HEK293 (cell line): ENCODE measurements at regions not wholly inside any gene's neighbourhood (a gene's known extent, or its start where the extent isn't known, plus 50 kb on each side); places are given as distances from the start of the nearest gene placed in this dataset.

Source experiments
- CTCF ChIA-PET: fragments of 350-600 bp; formaldehyde crosslinking; extraction: SDS; loops from one replicate; lab custom pipeline; 2021; ENCODE audit warnings: antibody characterized with exemption; lab: Yijun Ruan, JAX
- POLR2A ChIA-PET: fragments of 300-600 bp; formaldehyde crosslinking; extraction: SDS; loops from one replicate; lab custom pipeline; 2020; ENCODE audit warnings: antibody characterized with exemption, inconsistent platforms; lab: Yijun Ruan, JAX
- H3K27ac ChIP-seq: fragments of 200-500 bp; sonication (Bioruptor generic); 2 replicates; pipeline ENCODE4 v1.5.1; 2014; ENCODE audit warnings: low read depth, low read length, control low read depth, inconsistent platforms; ENCODE audit errors: extremely low read depth
- H3K36me3 ChIP-seq, 2 experiments: fragments of 200-500 bp in 1 of 2; sonication (Bioruptor generic) in 1 of 2; 1 replicate in 1 of 2; 2 replicates in 1 of 2; pipeline ENCODE4 v1.5.1; 2014 to 2017; ENCODE audit warnings: inconsistent platforms in 2 of 2, low read length in 2 of 2; ENCODE audit not compliant: control insufficient read depth in 2 of 2, insufficient read depth in 1 of 2
- H3K4me1 ChIP-seq: fragments of 200-500 bp; sonication (Bioruptor generic); 2 replicates; pipeline ENCODE4 v1.5.1; 2014; ENCODE audit warnings: mild to moderate bottlenecking, low read length, inconsistent platforms; ENCODE audit not compliant: control insufficient read depth, insufficient read depth
- H3K4me3 ChIP-seq: 2 replicates; pipeline ENCODE4 v1.5.1; 2011; ENCODE audit warnings: low read depth, mild to moderate bottlenecking, control low read depth, low read length, moderate library complexity
- H3K9me3 ChIP-seq: fragments of 200-500 bp; sonication (Bioruptor generic); 2 replicates; pipeline ENCODE4 v1.5.1; 2014; ENCODE audit warnings: low read depth, low read length, inconsistent platforms; ENCODE audit not compliant: control insufficient read depth, insufficient read depth
- AEBP2 ChIP-seq: fragments of 450-650 bp; formaldehyde crosslinking; IDR thresholded peaks from 2 replicates; pipeline ENCODE4 v1.5.1; 2016; ENCODE audit warnings: missing biosample characterization, missing genetic modification characterization, borderline replicate concordance
- BCL11B ChIP-seq: fragments of 450-650 bp; formaldehyde crosslinking; IDR thresholded peaks from 2 replicates; pipeline ENCODE4 v1.5.1; 2016; ENCODE audit warnings: low read depth, missing biosample characterization, missing genetic modification characterization
- GLIS1 ChIP-seq: fragments of 450-650 bp; formaldehyde crosslinking; IDR thresholded peaks from 2 replicates; pipeline ENCODE4 v1.5.1; 2016; ENCODE audit warnings: missing biosample characterization, missing genetic modification characterization
- KLF16 ChIP-seq: fragments of 450-650 bp; formaldehyde crosslinking; IDR thresholded peaks from 2 replicates; pipeline ENCODE4 v1.5.1; 2017; ENCODE audit warnings: missing biosample characterization, missing genetic modification characterization
- KLF8 ChIP-seq: fragments of 450-650 bp; formaldehyde crosslinking; IDR thresholded peaks from 2 replicates; pipeline ENCODE4 v1.5.1; 2016; ENCODE audit warnings: missing biosample characterization, missing genetic modification characterization
- PRDM6 ChIP-seq: fragments of 450-650 bp; formaldehyde crosslinking; IDR thresholded peaks from 2 replicates; pipeline ENCODE4 v1.5.1; 2017; ENCODE audit warnings: missing biosample characterization, missing genetic modification characterization
- SP2 ChIP-seq: fragments of 450-650 bp; formaldehyde crosslinking; IDR thresholded peaks from 2 replicates; pipeline ENCODE4 v1.5.1; 2016; ENCODE audit warnings: missing biosample characterization, missing genetic modification characterization
- WT1 ChIP-seq: fragments of 450-650 bp; formaldehyde crosslinking; IDR thresholded peaks from 2 replicates; pipeline ENCODE4 v1.5.1; 2016; ENCODE audit warnings: missing biosample characterization, missing genetic modification characterization
- ZNF157 ChIP-seq: fragments of 450-650 bp; formaldehyde crosslinking; IDR thresholded peaks from 2 replicates; pipeline ENCODE4 v1.5.1; 2016; ENCODE audit warnings: missing biosample characterization, missing genetic modification characterization
- ZNF169 ChIP-seq: fragments of 450-650 bp; formaldehyde crosslinking; IDR thresholded peaks from 2 replicates; pipeline ENCODE4 v1.5.1; 2016; ENCODE audit warnings: missing biosample characterization, missing genetic modification characterization
- ZNF175 ChIP-seq: fragments of 450-650 bp; formaldehyde crosslinking; IDR thresholded peaks from 2 replicates; pipeline ENCODE4 v1.5.1; 2016; ENCODE audit warnings: missing biosample characterization, missing genetic modification characterization
- ZNF211 ChIP-seq: fragments of 450-650 bp; formaldehyde crosslinking; IDR thresholded peaks from 2 replicates; pipeline ENCODE4 v1.5.1; 2016; ENCODE audit warnings: low read depth, missing biosample characterization, missing genetic modification characterization
- ZNF239 ChIP-seq: fragments of 450-650 bp; formaldehyde crosslinking; IDR thresholded peaks from 2 replicates; pipeline ENCODE4 v1.5.1; 2016; ENCODE audit warnings: missing biosample characterization, missing genetic modification characterization
- ZNF274 ChIP-seq, 2 experiments: fragments of 200-500 bp in 1 of 2; fragments of 450-650 bp in 1 of 2; sonication (Bioruptor generic) in 1 of 2; formaldehyde crosslinking in 1 of 2; IDR thresholded peaks; 2 replicates each; pipeline versions ENCODE4 v1.5.1 to v1.6.1; 2014 to 2016; ENCODE audit warnings: borderline replicate concordance in 1 of 2, inconsistent platforms in 1 of 2, low read length in 1 of 2, missing biosample characterization in 1 of 2, missing genetic modification characterization in 1 of 2
- ZNF311 ChIP-seq: fragments of 450-650 bp; formaldehyde crosslinking; IDR thresholded peaks from 2 replicates; pipeline ENCODE4 v1.5.1; 2017; ENCODE audit warnings: missing biosample characterization, missing genetic modification characterization, borderline replicate concordance
- ZNF423 ChIP-seq: fragments of 450-650 bp; formaldehyde crosslinking; IDR thresholded peaks from 2 replicates; pipeline ENCODE4 v1.5.1; 2016; ENCODE audit warnings: missing biosample characterization, missing genetic modification characterization
- ZNF549 ChIP-seq: fragments of 450-650 bp; IDR thresholded peaks from 2 replicates; pipeline ENCODE4 v1.5.1; 2018; ENCODE audit warnings: missing biosample characterization, missing genetic modification characterization, mild to moderate bottlenecking, inconsistent platforms, moderate library complexity
- ZNF560 ChIP-seq: fragments of 450-650 bp; formaldehyde crosslinking; IDR thresholded peaks from 2 replicates; pipeline ENCODE4 v1.5.1; 2017; ENCODE audit warnings: missing biosample characterization, missing genetic modification characterization, borderline replicate concordance
- ZNF76 ChIP-seq: fragments of 450-650 bp; formaldehyde crosslinking; IDR thresholded peaks from 2 replicates; pipeline ENCODE4; 2016; ENCODE audit warnings: low read depth, missing biosample characterization, missing genetic modification characterization, borderline replicate concordance
- ZNF843 ChIP-seq: fragments of 450-650 bp; formaldehyde crosslinking; IDR thresholded peaks from 2 replicates; pipeline ENCODE4 v1.5.1; 2016; ENCODE audit warnings: missing biosample characterization, missing genetic modification characterization
- ZSCAN18 ChIP-seq: fragments of 450-650 bp; formaldehyde crosslinking; IDR thresholded peaks from 2 replicates; pipeline ENCODE4 v1.5.1; 2016; ENCODE audit warnings: missing biosample characterization, missing genetic modification characterization
- TF ChIP-seq, protein P1 (sequence below): fragments of 450-650 bp; IDR thresholded peaks from 2 replicates; pipeline ENCODE4 v1.5.1; 2018; ENCODE audit warnings: missing biosample characterization, missing genetic modification characterization
- TF ChIP-seq, protein P2 (sequence below): fragments of 450-650 bp; formaldehyde crosslinking; IDR thresholded peaks from 2 replicates; pipeline ENCODE4 v1.5.1; 2016; ENCODE audit warnings: missing biosample characterization, missing genetic modification characterization
- TF ChIP-seq, protein P3 (sequence below): fragments of 450-650 bp; formaldehyde crosslinking; IDR thresholded peaks from 2 replicates; pipeline ENCODE4; 2016; ENCODE audit warnings: missing biosample characterization, missing genetic modification characterization
- TF ChIP-seq, protein P4 (sequence below): fragments of 450-650 bp; formaldehyde crosslinking; IDR thresholded peaks from 2 replicates; pipeline ENCODE4 v1.5.1; 2016; ENCODE audit warnings: missing biosample characterization, missing genetic modification characterization

- no peaks in the 10 kb centered on the region for H3K9me3 ChIP-seq
- H3K36me3 ChIP-seq = no peaks in the 10 kb centered on the region
- no peak overlapping the region for H3K27ac ChIP-seq
- no peak overlapping the region for H3K4me3 ChIP-seq
- CTCF ChIA-PET = interaction anchor here (0.5 kb wide), 1 partner anchor 138 kb away, joined by 3 read pairs; no protein-coding TSS in a partner anchor
- H3K4me1 ChIP-seq = no peaks in the 10 kb centered on the region; the same call in 1 of the 2 replicates
- TF ChIP-seq, protein P1, sequence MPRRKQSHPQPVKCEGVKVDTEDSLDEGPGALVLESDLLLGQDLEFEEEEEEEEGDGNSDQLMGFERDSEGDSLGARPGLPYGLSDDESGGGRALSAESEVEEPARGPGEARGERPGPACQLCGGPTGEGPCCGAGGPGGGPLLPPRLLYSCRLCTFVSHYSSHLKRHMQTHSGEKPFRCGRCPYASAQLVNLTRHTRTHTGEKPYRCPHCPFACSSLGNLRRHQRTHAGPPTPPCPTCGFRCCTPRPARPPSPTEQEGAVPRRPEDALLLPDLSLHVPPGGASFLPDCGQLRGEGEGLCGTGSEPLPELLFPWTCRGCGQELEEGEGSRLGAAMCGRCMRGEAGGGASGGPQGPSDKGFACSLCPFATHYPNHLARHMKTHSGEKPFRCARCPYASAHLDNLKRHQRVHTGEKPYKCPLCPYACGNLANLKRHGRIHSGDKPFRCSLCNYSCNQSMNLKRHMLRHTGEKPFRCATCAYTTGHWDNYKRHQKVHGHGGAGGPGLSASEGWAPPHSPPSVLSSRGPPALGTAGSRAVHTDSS = no peak
- TF ChIP-seq AEBP2 (tag by site-specific recombination) = no peak
- no peak for TF ChIP-seq ZNF843 (tag by site-specific recombination)
- no peak for TF ChIP-seq PRDM6 (tag by site-specific recombination)
- TF ChIP-seq ZNF169 (tag by site-specific recombination) = no peak
- TF ChIP-seq BCL11B (tag by site-specific recombination) = no peak
- TF ChIP-seq ZNF157 = no peak
- TF ChIP-seq ZNF274 (IDR thresholded peaks at IDR 0.05; ENCODE audit: low read length) = no peak
- no peak for TF ChIP-seq ZNF274 (tag by site-specific recombination; IDR thresholded peaks at IDR 0.05; ENCODE audit: borderline replicate concordance)
- TF ChIP-seq KLF8 (tag by site-specific recombination) = no peak
- no peak for TF ChIP-seq ZNF211 (tag by site-specific recombination)
- TF ChIP-seq ZNF560 (tag by site-specific recombination) = no peak
- TF ChIP-seq ZNF239 (tag by site-specific recombination) = no peak
- TF ChIP-seq ZNF311 (tag by site-specific recombination) = no peak
- POLR2A ChIA-PET = no interaction called here
Observed at GRCh38 chr15:91476861-91477260, 376.6 kb upstream of the SLCO3A1 start.

GRCh38 chr15:91478717-91479191, 374.8 kb upstream of the SLCO3A1 start:
- POLR2A ChIA-PET = no interaction called here
- H3K4me3 ChIP-seq = no peak overlapping the region
- H3K4me1 ChIP-seq = no peaks in the 10 kb centered on the region
- H3K36me3 ChIP-seq = no peaks in the 10 kb centered on the region
- H3K9me3 ChIP-seq = no peaks in the 10 kb centered on the region
- H3K27ac ChIP-seq = no peak overlapping the region
- CTCF ChIA-PET = no interaction called here
- TF ChIP-seq ZNF175 (no peak), WT1 (tag by site-specific recombination) (no peak), KLF16 (no peak), GLIS1 (tag by site-specific recombination) (no peak), ZNF549 (tag by site-specific recombination) (no peak), ZNF76 (tag by site-specific recombination) (no peak), SP2 (tag by site-specific recombination) (no peak), ZSCAN18 (tag by site-specific recombination) (no peak), ZNF423 (no peak)
- TF ChIP-seq, protein P2, sequence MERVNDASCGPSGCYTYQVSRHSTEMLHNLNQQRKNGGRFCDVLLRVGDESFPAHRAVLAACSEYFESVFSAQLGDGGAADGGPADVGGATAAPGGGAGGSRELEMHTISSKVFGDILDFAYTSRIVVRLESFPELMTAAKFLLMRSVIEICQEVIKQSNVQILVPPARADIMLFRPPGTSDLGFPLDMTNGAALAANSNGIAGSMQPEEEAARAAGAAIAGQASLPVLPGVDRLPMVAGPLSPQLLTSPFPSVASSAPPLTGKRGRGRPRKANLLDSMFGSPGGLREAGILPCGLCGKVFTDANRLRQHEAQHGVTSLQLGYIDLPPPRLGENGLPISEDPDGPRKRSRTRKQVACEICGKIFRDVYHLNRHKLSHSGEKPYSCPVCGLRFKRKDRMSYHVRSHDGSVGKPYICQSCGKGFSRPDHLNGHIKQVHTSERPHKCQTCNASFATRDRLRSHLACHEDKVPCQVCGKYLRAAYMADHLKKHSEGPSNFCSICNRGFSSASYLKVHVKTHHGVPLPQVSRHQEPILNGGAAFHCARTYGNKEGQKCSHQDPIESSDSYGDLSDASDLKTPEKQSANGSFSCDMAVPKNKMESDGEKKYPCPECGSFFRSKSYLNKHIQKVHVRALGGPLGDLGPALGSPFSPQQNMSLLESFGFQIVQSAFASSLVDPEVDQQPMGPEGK (tag by site-specific recombination) = no peak
- TF ChIP-seq, protein P3, sequence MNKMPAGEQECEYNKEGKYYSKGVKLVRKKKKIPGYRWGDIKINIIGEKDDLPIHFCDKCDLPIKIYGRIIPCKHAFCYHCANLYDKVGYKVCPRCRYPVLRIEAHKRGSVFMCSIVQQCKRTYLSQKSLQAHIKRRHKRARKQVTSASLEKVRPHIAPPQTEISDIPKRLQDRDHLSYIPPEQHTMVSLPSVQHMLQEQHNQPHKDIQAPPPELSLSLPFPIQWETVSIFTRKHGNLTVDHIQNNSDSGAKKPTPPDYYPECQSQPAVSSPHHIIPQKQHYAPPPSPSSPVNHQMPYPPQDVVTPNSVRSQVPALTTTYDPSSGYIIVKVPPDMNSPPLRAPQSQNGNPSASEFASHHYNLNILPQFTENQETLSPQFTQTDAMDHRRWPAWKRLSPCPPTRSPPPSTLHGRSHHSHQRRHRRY (tag by site-specific recombination) = no peak
- TF ChIP-seq, protein P4, sequence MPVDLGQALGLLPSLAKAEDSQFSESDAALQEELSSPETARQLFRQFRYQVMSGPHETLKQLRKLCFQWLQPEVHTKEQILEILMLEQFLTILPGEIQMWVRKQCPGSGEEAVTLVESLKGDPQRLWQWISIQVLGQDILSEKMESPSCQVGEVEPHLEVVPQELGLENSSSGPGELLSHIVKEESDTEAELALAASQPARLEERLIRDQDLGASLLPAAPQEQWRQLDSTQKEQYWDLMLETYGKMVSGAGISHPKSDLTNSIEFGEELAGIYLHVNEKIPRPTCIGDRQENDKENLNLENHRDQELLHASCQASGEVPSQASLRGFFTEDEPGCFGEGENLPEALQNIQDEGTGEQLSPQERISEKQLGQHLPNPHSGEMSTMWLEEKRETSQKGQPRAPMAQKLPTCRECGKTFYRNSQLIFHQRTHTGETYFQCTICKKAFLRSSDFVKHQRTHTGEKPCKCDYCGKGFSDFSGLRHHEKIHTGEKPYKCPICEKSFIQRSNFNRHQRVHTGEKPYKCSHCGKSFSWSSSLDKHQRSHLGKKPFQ = no peak
